GM23338 (cell line): ENCODE measurements at regions not wholly inside any gene's neighbourhood (a gene's known extent, or its start where the extent isn't known, plus 50 kb on each side); places are given as distances from the start of the nearest gene placed in this dataset.

Experiments used
- ATAC-seq: fragments of 200-7000 bp; cut with Tn5 transposase; 3 replicates; pipeline ENCODE4 v1.9.1; 2020
- DNase-seq: peaks from one replicate; pipeline ENCODE4 v3.0.0-alpha.2; 2015; ENCODE audit warnings: low spot score
- H2AFZ ChIP-seq: fragments of 200-600 bp; sonication (generic); 2 replicates; pipeline ENCODE4 v1.8.0; 2016; ENCODE audit warnings: antibody characterized with exemption, mild to moderate bottlenecking, moderate library complexity
- H3F3A ChIP-seq: fragments of 200-600 bp; sonication (generic); replicated peaks from 2 replicates; pipeline ENCODE4 v1.8.0; 2017; ENCODE audit warnings: antibody characterized with exemption, mixed run types, low read depth
- H3K27ac ChIP-seq: fragments of 200-600 bp; sonication (generic); 2 replicates; pipeline ENCODE4 v1.6.1; 2016; ENCODE audit warnings: low read depth
- H3K27me3 ChIP-seq: fragments of 200-600 bp; sonication (generic); 2 replicates; pipeline ENCODE4 v1.8.0; 2016; ENCODE audit warnings: mild to moderate bottlenecking, mixed run types, moderate library complexity; ENCODE audit not compliant: insufficient read depth
- H3K36me3 ChIP-seq: fragments of 200-600 bp; sonication (generic); 2 replicates; pipeline ENCODE4 v1.8.0; 2016; ENCODE audit warnings: mild to moderate bottlenecking; ENCODE audit not compliant: insufficient read depth
- H3K4me1 ChIP-seq: fragments of 200-600 bp; sonication (generic); 2 replicates; pipeline ENCODE4 v1.8.0; 2016; ENCODE audit warnings: mild to moderate bottlenecking, moderate library complexity; ENCODE audit not compliant: insufficient read depth
- H3K4me2 ChIP-seq: fragments of 200-600 bp; sonication (generic); 2 replicates; pipeline ENCODE4 v1.7.1; 2017; ENCODE audit warnings: mixed run types
- H3K4me3 ChIP-seq: fragments of 200-600 bp; sonication (generic); 2 replicates; pipeline ENCODE4 v1.6.1; 2016; ENCODE audit warnings: mixed run types
- H3K79me2 ChIP-seq: fragments of 200-600 bp; sonication (generic); replicated peaks from 2 replicates; pipeline ENCODE4 v1.8.0; 2017; ENCODE audit warnings: mild to moderate bottlenecking; ENCODE audit not compliant: insufficient read depth
- H3K9me2 ChIP-seq: fragments of 200-600 bp; sonication (generic); 2 replicates; pipeline ENCODE4 v1.8.0; 2017; ENCODE audit not compliant: insufficient read depth
- H4K20me1 ChIP-seq: fragments of 200-600 bp; sonication (generic); replicated peaks from 2 replicates; pipeline ENCODE4 v1.8.0; 2017; ENCODE audit warnings: mild to moderate bottlenecking; ENCODE audit not compliant: insufficient read depth
- H3K27ac Mint-ChIP-seq: 2 replicates; pipeline ENCODE4 v1.8.0; 2020; ENCODE audit warnings: inconsistent platforms, mild to moderate bottlenecking, moderate library complexity, mixed read lengths
- H3K27me3 Mint-ChIP-seq: 3 replicates; pipeline ENCODE4 v1.8.0; 2022; ENCODE audit warnings: low read depth, mild to moderate bottlenecking, moderate library complexity, mixed read lengths, inconsistent platforms; ENCODE audit not compliant: insufficient read depth, poor library complexity
- H3K36me3 Mint-ChIP-seq: 3 replicates; pipeline ENCODE4 v1.8.0; 2021; ENCODE audit warnings: low read depth, mild to moderate bottlenecking, inconsistent platforms, moderate library complexity, mixed read lengths
- H3K4me1 Mint-ChIP-seq: 3 replicates; pipeline ENCODE4 v1.8.0; 2020; ENCODE audit warnings: mild to moderate bottlenecking, inconsistent platforms, mixed read lengths
- H3K4me3 Mint-ChIP-seq: 3 replicates; pipeline ENCODE4 v1.8.0; 2021; ENCODE audit warnings: moderate library complexity, mild to moderate bottlenecking, inconsistent platforms, mixed read lengths
- H3K9me3 Mint-ChIP-seq: 3 replicates; pipeline ENCODE4 v1.8.0; 2020; ENCODE audit warnings: moderate library complexity, mild to moderate bottlenecking, inconsistent platforms, mixed read lengths
- CTCF ChIP-seq, 2 experiments: fragments of 200-600 bp in 1 of 2; sonication (generic) in 1 of 2; conservative IDR thresholded peaks; 2 replicates each; pipeline versions ENCODE4 v1.5.1 to v1.6.1; 2016 to 2017; ENCODE audit warnings: antibody characterized with exemption in 2 of 2, low read depth in 2 of 2, mild to moderate bottlenecking in 2 of 2, moderate library complexity in 1 of 2
- ETS1 ChIP-seq: IDR thresholded peaks from 2 replicates; pipeline ENCODE4 v1.6.1; 2016; ENCODE audit warnings: antibody characterized with exemption
- EZH2 ChIP-seq: fragments of 200-600 bp; sonication (generic); IDR thresholded peaks from one replicate; pipeline ENCODE4 v1.8.0; 2017; ENCODE audit warnings: antibody characterized with exemption, mild to moderate bottlenecking, low read depth; ENCODE audit not compliant: unreplicated experiment
- POLR2AphosphoS5 ChIP-seq: IDR thresholded peaks from 2 replicates; pipeline ENCODE4 v1.6.1; 2016; ENCODE audit warnings: antibody characterized with exemption, low read depth
- STAT1 ChIP-seq: IDR thresholded peaks from one replicate; pipeline ENCODE4 v1.6.1; 2016; ENCODE audit warnings: antibody characterized with exemption; ENCODE audit not compliant: unreplicated experiment
- ZNF114 ChIP-seq: fragments of 250-450 bp; sonication (Bioruptor Pico); IDR thresholded peaks from 2 replicates; pipeline ENCODE4 v1.5.0; 2020; ENCODE audit warnings: mild to moderate bottlenecking, moderate library complexity
- ZNF462 ChIP-seq: fragments of 250-450 bp; sonication (Bioruptor Pico); IDR thresholded peaks from 2 replicates; pipeline ENCODE4 v1.5.0; 2020; ENCODE audit warnings: mild to moderate bottlenecking, moderate library complexity

- Mint-ChIP-seq H3K27me3 (peaks cover 5% of the 10 kb centered on the region), H3K9me3 (no peaks in the 10 kb centered on the region; the same call in 2 of the 3 replicates), H3K4me1 (no peaks in the 10 kb centered on the region), H3K4me3 (no peak overlapping the region), H3K36me3 (no peaks in the 10 kb centered on the region), H3K27ac (no peak overlapping the region)
- H3K27ac ChIP-seq: no peak overlapping the region
- H3K79me2 ChIP-seq: no peaks in the 10 kb centered on the region
- H3K4me1 ChIP-seq: no peaks in the 10 kb centered on the region
- 0 out of 2 replicates have a peak, but pooled peaks cover 5% of the 10 kb centered on the region for H3K9me2 ChIP-seq
- H3K36me3 ChIP-seq: no peaks in the 10 kb centered on the region
- no peak for DNase-seq
- TF ChIP-seq CTCF (conservative IDR thresholded peaks at IDR 0.05; ENCODE audit: low read depth in 2 of 2) (no peak), ZNF114 (no peak), EZH2 (no peak), POLR2AphosphoS5 (no peak), ETS1 (no peak), ZNF462 (no peak), STAT1 (no peak)
- H3K4me2 ChIP-seq: no peak overlapping the region
- H2AFZ ChIP-seq: no peak overlapping the region
- H3K4me3 ChIP-seq: no peak overlapping the region
- no peaks in the 10 kb centered on the region for H3F3A ChIP-seq
- no peaks in the 10 kb centered on the region for H4K20me1 ChIP-seq
- H3K27me3 ChIP-seq: no peaks in the 10 kb centered on the region
- ATAC-seq: no peak
Observed at GRCh38 chr7:85384392-85384791, 197.5 kb upstream of the SEMA3D start.
